DND-41 (cell line): ENCODE measurements at regions not wholly inside any gene's neighbourhood (a gene's known extent, or its start where the extent isn't known, plus 50 kb on each side); places are given as distances from the start of the nearest gene placed in this dataset.

ENCODE experiments used
- EZH2 ChIP-seq: IDR thresholded peaks from 3 replicates; pipeline ENCODE4 v1.6.1; 2012; ENCODE audit warnings: borderline replicate concordance, low read depth, mild to moderate bottlenecking, moderate library complexity, low read length, inconsistent platforms; ENCODE audit not compliant: severe bottlenecking
- TF ChIP-seq, protein P1 (sequence below): IDR thresholded peaks from 2 replicates; pipeline ENCODE4 v1.5.1; 2012; ENCODE audit warnings: borderline replicate concordance, low read length, moderate library complexity, mild to moderate bottlenecking; ENCODE audit not compliant: poor library complexity, severe bottlenecking; ENCODE audit errors: extremely low read depth

- TF ChIP-seq EZH2: no peak
- TF ChIP-seq, protein P1, sequence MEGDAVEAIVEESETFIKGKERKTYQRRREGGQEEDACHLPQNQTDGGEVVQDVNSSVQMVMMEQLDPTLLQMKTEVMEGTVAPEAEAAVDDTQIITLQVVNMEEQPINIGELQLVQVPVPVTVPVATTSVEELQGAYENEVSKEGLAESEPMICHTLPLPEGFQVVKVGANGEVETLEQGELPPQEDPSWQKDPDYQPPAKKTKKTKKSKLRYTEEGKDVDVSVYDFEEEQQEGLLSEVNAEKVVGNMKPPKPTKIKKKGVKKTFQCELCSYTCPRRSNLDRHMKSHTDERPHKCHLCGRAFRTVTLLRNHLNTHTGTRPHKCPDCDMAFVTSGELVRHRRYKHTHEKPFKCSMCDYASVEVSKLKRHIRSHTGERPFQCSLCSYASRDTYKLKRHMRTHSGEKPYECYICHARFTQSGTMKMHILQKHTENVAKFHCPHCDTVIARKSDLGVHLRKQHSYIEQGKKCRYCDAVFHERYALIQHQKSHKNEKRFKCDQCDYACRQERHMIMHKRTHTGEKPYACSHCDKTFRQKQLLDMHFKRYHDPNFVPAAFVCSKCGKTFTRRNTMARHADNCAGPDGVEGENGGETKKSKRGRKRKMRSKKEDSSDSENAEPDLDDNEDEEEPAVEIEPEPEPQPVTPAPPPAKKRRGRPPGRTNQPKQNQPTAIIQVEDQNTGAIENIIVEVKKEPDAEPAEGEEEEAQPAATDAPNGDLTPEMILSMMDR: peak; percentile 28
Observed at GRCh38 chr6:119720160-119720559, 370.6 kb upstream of the MAN1A1 start.
